Esophagus squamous epithelium (tissue), 4 donors: ENCODE measurements at regions not wholly inside any gene's neighbourhood (a gene's known extent, or its start where the extent isn't known, plus 50 kb on each side); places are given as distances from the start of the nearest gene placed in this dataset.

Experiments
- CTCF ChIP-seq, 6 experiments: fragments of 450-650 bp in 4 of 6; fragments of 200-600 bp in 2 of 6; sonication (generic) in 2 of 6; IDR thresholded peaks; one replicate each; pipeline ENCODE4 v1.5.1; 2016 to 2019; ENCODE audit warnings: antibody characterized with exemption in 6 of 6, mild to moderate bottlenecking in 4 of 6, moderate library complexity in 4 of 6
- POLR2A ChIP-seq, 4 donors: fragments of 450-650 bp; IDR thresholded peaks; one replicate each; pipeline ENCODE4 v1.6.1; 2017; ENCODE audit warnings: antibody characterized with exemption in 4 of 4, mild to moderate bottlenecking in 4 of 4, moderate library complexity in 3 of 4

GRCh38 chr6:78570044-78570443 is 297.3 kb upstream of the IRAK1BP1 start:
- no peak for TF ChIP-seq CTCF (IDR thresholded peaks at IDR 0.05)
- no peak for TF ChIP-seq POLR2A (IDR thresholded peaks at IDR 0.05)
